ENCODE measurements at regions not wholly inside any gene's neighbourhood (a gene's known extent, or its start where the extent isn't known, plus 50 kb on each side); places are given as distances from the start of the nearest gene placed in this dataset.

DNA sequence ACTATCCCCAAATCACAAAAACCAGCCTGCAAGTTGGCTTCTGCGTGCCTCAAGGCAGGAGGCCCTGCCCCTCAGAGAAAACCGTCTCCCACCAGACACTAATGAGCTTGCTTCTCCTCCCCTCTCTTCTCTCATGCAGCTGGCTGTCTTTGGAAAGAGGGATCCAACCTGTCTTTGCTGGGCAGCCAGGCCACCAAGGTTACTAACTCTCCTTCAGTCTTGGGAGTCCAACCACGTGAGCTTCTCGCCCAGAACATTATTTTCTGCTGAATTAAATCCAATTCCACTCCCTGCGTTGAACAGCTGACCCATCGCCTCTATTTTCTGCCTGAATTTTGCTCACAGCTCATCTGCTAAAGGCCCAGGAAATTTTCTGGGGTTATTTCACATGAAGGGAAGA, 291.3 kb upstream of the NCKAP5 start:
- TF ChIP-seq POLR2A (IDR thresholded peaks at IDR 0.05) = no peak
- TF ChIP-seq, protein P1, sequence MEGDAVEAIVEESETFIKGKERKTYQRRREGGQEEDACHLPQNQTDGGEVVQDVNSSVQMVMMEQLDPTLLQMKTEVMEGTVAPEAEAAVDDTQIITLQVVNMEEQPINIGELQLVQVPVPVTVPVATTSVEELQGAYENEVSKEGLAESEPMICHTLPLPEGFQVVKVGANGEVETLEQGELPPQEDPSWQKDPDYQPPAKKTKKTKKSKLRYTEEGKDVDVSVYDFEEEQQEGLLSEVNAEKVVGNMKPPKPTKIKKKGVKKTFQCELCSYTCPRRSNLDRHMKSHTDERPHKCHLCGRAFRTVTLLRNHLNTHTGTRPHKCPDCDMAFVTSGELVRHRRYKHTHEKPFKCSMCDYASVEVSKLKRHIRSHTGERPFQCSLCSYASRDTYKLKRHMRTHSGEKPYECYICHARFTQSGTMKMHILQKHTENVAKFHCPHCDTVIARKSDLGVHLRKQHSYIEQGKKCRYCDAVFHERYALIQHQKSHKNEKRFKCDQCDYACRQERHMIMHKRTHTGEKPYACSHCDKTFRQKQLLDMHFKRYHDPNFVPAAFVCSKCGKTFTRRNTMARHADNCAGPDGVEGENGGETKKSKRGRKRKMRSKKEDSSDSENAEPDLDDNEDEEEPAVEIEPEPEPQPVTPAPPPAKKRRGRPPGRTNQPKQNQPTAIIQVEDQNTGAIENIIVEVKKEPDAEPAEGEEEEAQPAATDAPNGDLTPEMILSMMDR (IDR thresholded peaks at IDR 0.05) = no peak
